HepG2 (cell line): ENCODE measurements at regions not wholly inside any gene's neighbourhood (a gene's known extent, or its start where the extent isn't known, plus 50 kb on each side); places are given as distances from the start of the nearest gene placed in this dataset.

Experiments used
- ATAC-seq: fragments of 200-7000 bp; cut with Tn5 transposase; 3 replicates; pipeline ENCODE4 v1.9.1; 2020; ENCODE audit warnings: mild to moderate bottlenecking, moderate library complexity
- BruUV-seq: library from RNA; stranded (reverse); fragments of 400-500 nt; replicated peaks from 2 replicates; lab custom pipeline; 2021; lab: Mats Ljungman, UMichigan
- CTCF ChIA-PET: fragments of 300-600 bp; formaldehyde crosslinking; extraction: SDS; loops from one replicate; lab custom pipeline; 2021; ENCODE audit warnings: low total read pairs, inconsistent platforms, low intra/inter-chr PET ratio; lab: Yijun Ruan, JAX
- POLR2A ChIA-PET: fragments of 350-600 bp; sonication (Branson Sonifier 250); formaldehyde crosslinking; loops from one replicate; lab custom pipeline; 2020; ENCODE audit warnings: antibody characterized with exemption, inconsistent platforms; lab: Yijun Ruan, JAX
- DNase-seq: peaks from one replicate; pipeline ENCODE4 v3.0.0-alpha.2; 2015; ENCODE audit warnings: low spot score
- FAIRE-seq: peaks from 3 replicates; lab custom pipeline; 2011; peaks lifted over from hg19 to GRCh38; lab: Jason Lieb, UNC
- H2AFZ ChIP-seq: one replicate; pipeline ENCODE4 v1.6.1; 2011; ENCODE audit warnings: low read length, inconsistent platforms
- H3K27ac ChIP-seq: fragments of 300-600 bp; 3 replicates; pipeline ENCODE4 v1.8.0; 2011; ENCODE audit warnings: mixed run types, mild to moderate bottlenecking, mixed read lengths, low read length, inconsistent platforms; ENCODE audit not compliant: insufficient read depth; ENCODE audit errors: extremely low read length
- H3K27me3 ChIP-seq, 2 experiments: fragments of 200-600 bp in 1 of 2; 2 replicates in 1 of 2; 3 replicates in 1 of 2; pipeline versions ENCODE4 v1.6.0 to v1.8.0; 2011; ENCODE audit warnings: low read length in 2 of 2, mild to moderate bottlenecking in 2 of 2, moderate library complexity in 2 of 2, inconsistent platforms in 1 of 2; ENCODE audit not compliant: insufficient read depth in 2 of 2, control insufficient read depth in 1 of 2
- H3K36me3 ChIP-seq, 2 experiments: fragments of 200-600 bp in 1 of 2; replicated peaks in 1 of 2; 2 replicates in 1 of 2; 3 replicates in 1 of 2; pipeline versions ENCODE4 v1.5.1 to v1.8.0; 2011; ENCODE audit warnings: low read length in 2 of 2, inconsistent platforms in 1 of 2; ENCODE audit not compliant: insufficient read depth in 2 of 2, control insufficient read depth in 1 of 2
- H3K4me1 ChIP-seq: 2 replicates; pipeline ENCODE4 v1.5.1; 2012; ENCODE audit warnings: low read length, inconsistent platforms; ENCODE audit not compliant: insufficient read depth
- H3K4me2 ChIP-seq: 2 replicates; pipeline ENCODE4 v1.6.0; 2011; ENCODE audit warnings: low read depth, low read length, inconsistent platforms
- H3K4me3 ChIP-seq, 3 experiments: fragments of 200-600 bp in 1 of 3; sonication (generic), shearing (Covaris generic) in 1 of 3; replicated peaks in 1 of 3; 2 replicates each; pipeline ENCODE4 v1.5.1; 2011 to 2016; ENCODE audit warnings: low read length in 3 of 3, inconsistent platforms in 2 of 3, low read depth in 2 of 3, mild to moderate bottlenecking in 2 of 3, control low read depth in 1 of 3, mixed read lengths in 1 of 3; ENCODE audit not compliant: insufficient read depth in 1 of 3
- H3K79me2 ChIP-seq: one replicate; pipeline ENCODE4 v1.6.1; 2011; ENCODE audit warnings: low read length, inconsistent platforms; ENCODE audit not compliant: insufficient read depth
- H3K9ac ChIP-seq: 2 replicates; pipeline ENCODE4 v1.6.0; 2011; ENCODE audit warnings: mild to moderate bottlenecking, low read depth, low read length, inconsistent platforms; ENCODE audit not compliant: insufficient read depth
- H3K9me3 ChIP-seq: 2 replicates; pipeline ENCODE4 v1.5.1; 2012; ENCODE audit warnings: mild to moderate bottlenecking, low read length
- H4K20me1 ChIP-seq: 2 replicates; pipeline ENCODE4 v1.6.0; 2011; ENCODE audit warnings: inconsistent platforms, mild to moderate bottlenecking, low read length, moderate library complexity; ENCODE audit not compliant: insufficient read depth
- ARID2 ChIP-seq: sonication (generic); formaldehyde crosslinking; IDR thresholded peaks from 2 replicates; pipeline ENCODE4 v1.8.1; 2022; ENCODE audit warnings: mild to moderate bottlenecking, missing genetic modification reagents, borderline replicate concordance
- CEBPZ ChIP-seq: IDR thresholded peaks from 2 replicates; pipeline ENCODE4 v1.6.1; 2012; ENCODE audit warnings: low read length, improper control_type of control experiment
- JUNB ChIP-seq: sonication (generic); formaldehyde crosslinking; IDR thresholded peaks from 2 replicates; pipeline ENCODE4 v1.8.0; 2022; ENCODE audit warnings: missing genetic modification reagents, mild to moderate bottlenecking, borderline replicate concordance
- KLF15 ChIP-seq: sonication (generic); formaldehyde crosslinking; IDR thresholded peaks from 2 replicates; pipeline ENCODE4 v1.8.1; 2023; ENCODE audit warnings: borderline replicate concordance, mild to moderate bottlenecking, inconsistent platforms, missing genetic modification reagents, mixed read lengths
- ZNF251 ChIP-seq: sonication (generic); formaldehyde crosslinking; IDR thresholded peaks from 2 replicates; pipeline ENCODE4 v1.9.0; 2021; ENCODE audit warnings: mild to moderate bottlenecking, missing genetic modification reagents
- ZNF460 ChIP-seq: sonication (generic); formaldehyde crosslinking; IDR thresholded peaks from 2 replicates; pipeline ENCODE4 v1.5.1; 2020; ENCODE audit warnings: missing genetic modification reagents, mild to moderate bottlenecking, borderline replicate concordance
- ZNF496 ChIP-seq: sonication (generic); formaldehyde crosslinking; IDR thresholded peaks from 2 replicates; pipeline ENCODE4 v1.8.1; 2023; ENCODE audit warnings: mild to moderate bottlenecking, moderate library complexity, missing genetic modification reagents; ENCODE audit not compliant: insufficient replicate concordance
- ZNF670 ChIP-seq: sonication (generic); formaldehyde crosslinking; IDR thresholded peaks from 2 replicates; pipeline ENCODE4 v1.8.0; 2022; ENCODE audit warnings: mild to moderate bottlenecking, missing genetic modification reagents, borderline replicate concordance
- WGBS: methylation state at CpG from one replicate; pipeline ENCODE4 v1.1.6; 2017; ENCODE audit warnings: low lambda C conversion rate; 5-methylcytosine and 5-hydroxymethylcytosine counted together
- in situ Hi-C: cut with HindIII; loops from 2 replicates; pipeline ENCODE4 v1.10.0; 2017; ENCODE audit warnings: low pct_unique_long_range_greater_than_20kb; ENCODE audit not compliant: extremely low pct_ligation_motif_present
- intact Hi-C: fragments of 100-400 bp; cut with micrococcal nuclease; formaldehyde crosslinking; loops from one replicate; pipeline ENCODE4 v1.10.0; 2022; ENCODE audit not compliant: unreplicated experiment
- TF ChIP-seq, protein P1 (sequence below): sonication (generic); formaldehyde crosslinking; conservative IDR thresholded peaks from 2 replicates; pipeline ENCODE4 v1.5.0; 2020; ENCODE audit warnings: missing genetic modification reagents
- TF ChIP-seq, protein P2 (sequence below): sonication (generic); formaldehyde crosslinking; conservative IDR thresholded peaks from 2 replicates; pipeline ENCODE4 v1.4.0; 2020; ENCODE audit warnings: mild to moderate bottlenecking, missing genetic modification reagents, moderate library complexity
- TF ChIP-seq, protein P3 (sequence below): sonication (generic); formaldehyde crosslinking; IDR thresholded peaks from 2 replicates; pipeline ENCODE4; 2020; ENCODE audit warnings: missing genetic modification reagents, mild to moderate bottlenecking, borderline replicate concordance

DNA sequence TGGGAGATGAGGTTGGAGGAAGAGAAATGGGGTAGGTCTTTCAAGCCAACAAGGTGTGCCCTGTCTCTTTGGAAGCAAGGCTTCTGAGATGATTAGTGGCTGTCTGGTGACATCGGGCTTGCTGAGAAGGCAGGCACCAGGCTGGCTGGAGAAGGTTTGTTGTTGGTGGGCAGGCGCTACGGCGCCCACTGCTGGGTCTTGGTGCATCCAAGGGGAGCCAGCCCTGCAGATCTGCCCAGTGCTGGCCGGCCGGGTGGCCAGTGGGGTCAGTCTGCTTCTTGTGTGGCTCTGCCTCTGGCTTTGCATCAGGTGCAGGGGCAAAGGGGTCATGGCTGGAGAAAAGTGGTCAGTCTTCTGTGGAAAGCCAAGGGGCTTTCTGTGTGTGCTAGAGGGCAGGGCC lies 126.2 kb downstream of the TLR5 start (continued):
- TF ChIP-seq CEBPZ = no peak
- TF ChIP-seq ZNF670 (CRISPR knock-in tag) = no peak

- Histone ChIP-seq H3K9ac (no peak overlapping the region), H2AFZ (no peak overlapping the region), H3K4me3 (no peak overlapping the region), H3K36me3 (no peaks in the 10 kb centered on the region), H4K20me1 (no peaks in the 10 kb centered on the region), H3K27me3 (peaks cover 0 to 11% of the 10 kb centered on the region in 2 experiments; a peak in 2 of 5 replicates), H3K9me3 (no peaks in the 10 kb centered on the region), H3K79me2 (no peaks in the 10 kb centered on the region), H3K4me1 (no peaks in the 10 kb centered on the region), H3K27ac (no peak overlapping the region), H3K4me2 (no peak overlapping the region)
- no TSS peak for BruUV-seq
- ATAC-seq (peak; percentile 38; the same call in 2 of the 3 replicates), FAIRE-seq (no peak), DNase-seq (no peak)
- WGBS = 33% methylated on average over 8 of the region's 8 CpGs
- intact Hi-C loops (no loop called here), in situ Hi-C loops (no loop called here)
- CTCF ChIA-PET = no interaction called here
- POLR2A ChIA-PET = no interaction called here
- TF ChIP-seq ZNF460 (CRISPR knock-in tag) (no peak), JUNB (CRISPR knock-in tag) (no peak), KLF15 (CRISPR knock-in tag) (no peak), ZNF251 (CRISPR knock-in tag) (no peak), ZNF496 (no peak), ARID2 (CRISPR knock-in tag) (no peak)
- TF ChIP-seq, protein P1, sequence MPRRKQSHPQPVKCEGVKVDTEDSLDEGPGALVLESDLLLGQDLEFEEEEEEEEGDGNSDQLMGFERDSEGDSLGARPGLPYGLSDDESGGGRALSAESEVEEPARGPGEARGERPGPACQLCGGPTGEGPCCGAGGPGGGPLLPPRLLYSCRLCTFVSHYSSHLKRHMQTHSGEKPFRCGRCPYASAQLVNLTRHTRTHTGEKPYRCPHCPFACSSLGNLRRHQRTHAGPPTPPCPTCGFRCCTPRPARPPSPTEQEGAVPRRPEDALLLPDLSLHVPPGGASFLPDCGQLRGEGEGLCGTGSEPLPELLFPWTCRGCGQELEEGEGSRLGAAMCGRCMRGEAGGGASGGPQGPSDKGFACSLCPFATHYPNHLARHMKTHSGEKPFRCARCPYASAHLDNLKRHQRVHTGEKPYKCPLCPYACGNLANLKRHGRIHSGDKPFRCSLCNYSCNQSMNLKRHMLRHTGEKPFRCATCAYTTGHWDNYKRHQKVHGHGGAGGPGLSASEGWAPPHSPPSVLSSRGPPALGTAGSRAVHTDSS = no peak
- TF ChIP-seq, protein P2, sequence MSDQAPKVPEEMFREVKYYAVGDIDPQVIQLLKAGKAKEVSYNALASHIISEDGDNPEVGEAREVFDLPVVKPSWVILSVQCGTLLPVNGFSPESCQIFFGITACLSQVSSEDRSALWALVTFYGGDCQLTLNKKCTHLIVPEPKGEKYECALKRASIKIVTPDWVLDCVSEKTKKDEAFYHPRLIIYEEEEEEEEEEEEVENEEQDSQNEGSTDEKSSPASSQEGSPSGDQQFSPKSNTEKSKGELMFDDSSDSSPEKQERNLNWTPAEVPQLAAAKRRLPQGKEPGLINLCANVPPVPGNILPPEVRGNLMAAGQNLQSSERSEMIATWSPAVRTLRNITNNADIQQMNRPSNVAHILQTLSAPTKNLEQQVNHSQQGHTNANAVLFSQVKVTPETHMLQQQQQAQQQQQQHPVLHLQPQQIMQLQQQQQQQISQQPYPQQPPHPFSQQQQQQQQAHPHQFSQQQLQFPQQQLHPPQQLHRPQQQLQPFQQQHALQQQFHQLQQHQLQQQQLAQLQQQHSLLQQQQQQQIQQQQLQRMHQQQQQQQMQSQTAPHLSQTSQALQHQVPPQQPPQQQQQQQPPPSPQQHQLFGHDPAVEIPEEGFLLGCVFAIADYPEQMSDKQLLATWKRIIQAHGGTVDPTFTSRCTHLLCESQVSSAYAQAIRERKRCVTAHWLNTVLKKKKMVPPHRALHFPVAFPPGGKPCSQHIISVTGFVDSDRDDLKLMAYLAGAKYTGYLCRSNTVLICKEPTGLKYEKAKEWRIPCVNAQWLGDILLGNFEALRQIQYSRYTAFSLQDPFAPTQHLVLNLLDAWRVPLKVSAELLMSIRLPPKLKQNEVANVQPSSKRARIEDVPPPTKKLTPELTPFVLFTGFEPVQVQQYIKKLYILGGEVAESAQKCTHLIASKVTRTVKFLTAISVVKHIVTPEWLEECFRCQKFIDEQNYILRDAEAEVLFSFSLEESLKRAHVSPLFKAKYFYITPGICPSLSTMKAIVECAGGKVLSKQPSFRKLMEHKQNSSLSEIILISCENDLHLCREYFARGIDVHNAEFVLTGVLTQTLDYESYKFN (CRISPR knock-in tag) = no peak
- TF ChIP-seq, protein P3, sequence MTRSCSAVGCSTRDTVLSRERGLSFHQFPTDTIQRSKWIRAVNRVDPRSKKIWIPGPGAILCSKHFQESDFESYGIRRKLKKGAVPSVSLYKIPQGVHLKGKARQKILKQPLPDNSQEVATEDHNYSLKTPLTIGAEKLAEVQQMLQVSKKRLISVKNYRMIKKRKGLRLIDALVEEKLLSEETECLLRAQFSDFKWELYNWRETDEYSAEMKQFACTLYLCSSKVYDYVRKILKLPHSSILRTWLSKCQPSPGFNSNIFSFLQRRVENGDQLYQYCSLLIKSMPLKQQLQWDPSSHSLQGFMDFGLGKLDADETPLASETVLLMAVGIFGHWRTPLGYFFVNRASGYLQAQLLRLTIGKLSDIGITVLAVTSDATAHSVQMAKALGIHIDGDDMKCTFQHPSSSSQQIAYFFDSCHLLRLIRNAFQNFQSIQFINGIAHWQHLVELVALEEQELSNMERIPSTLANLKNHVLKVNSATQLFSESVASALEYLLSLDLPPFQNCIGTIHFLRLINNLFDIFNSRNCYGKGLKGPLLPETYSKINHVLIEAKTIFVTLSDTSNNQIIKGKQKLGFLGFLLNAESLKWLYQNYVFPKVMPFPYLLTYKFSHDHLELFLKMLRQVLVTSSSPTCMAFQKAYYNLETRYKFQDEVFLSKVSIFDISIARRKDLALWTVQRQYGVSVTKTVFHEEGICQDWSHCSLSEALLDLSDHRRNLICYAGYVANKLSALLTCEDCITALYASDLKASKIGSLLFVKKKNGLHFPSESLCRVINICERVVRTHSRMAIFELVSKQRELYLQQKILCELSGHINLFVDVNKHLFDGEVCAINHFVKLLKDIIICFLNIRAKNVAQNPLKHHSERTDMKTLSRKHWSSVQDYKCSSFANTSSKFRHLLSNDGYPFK (CRISPR knock-in tag) = no peak
These were observed 125.8 kb downstream of the TLR5 start for GRCh38 chr1:223017291-223017690.
